Activated CD8-positive, alpha-beta memory T cell treated with anti-CD3 and anti-CD28 coated beads, Interleukin-2, amount 10 ng/mL, durations not matched to agents 7 days and 5 days (primary cell): ENCODE measurements at regions not wholly inside any gene's neighbourhood (a gene's known extent, or its start where the extent isn't known, plus 50 kb on each side); places are given as distances from the start of the nearest gene placed in this dataset.

Experiments used
- ATAC-seq: fragments of 150-1000 bp; cut with Tn5 transposase; one replicate; pipeline ENCODE4 v1.10.0; 2021; ENCODE audit warnings: moderate library complexity
- CTCF ChIA-PET: fragments of 350-600 bp; sonication (Branson Sonifier 250); formaldehyde crosslinking; loops from one replicate; lab custom pipeline; 2021; ENCODE audit warnings: antibody characterized with exemption; lab: Charles Lee
- DNase-seq: peaks from one replicate; pipeline ENCODE4 v3.0.0-alpha.2; 2020
- H3K27ac Mint-ChIP-seq: one replicate; pipeline ENCODE4 v1.8.0; 2021; ENCODE audit warnings: mild to moderate bottlenecking, mixed read lengths
- H3K27me3 Mint-ChIP-seq: one replicate; pipeline ENCODE4 v1.8.0; 2021; ENCODE audit warnings: mixed read lengths
- H3K36me3 Mint-ChIP-seq: one replicate; pipeline ENCODE4 v1.8.0; 2021; ENCODE audit warnings: mild to moderate bottlenecking, mixed read lengths
- H3K4me1 Mint-ChIP-seq: one replicate; pipeline ENCODE4 v1.8.0; 2021; ENCODE audit warnings: mixed read lengths
- H3K4me3 Mint-ChIP-seq: one replicate; pipeline ENCODE4 v1.8.0; 2021; ENCODE audit warnings: mild to moderate bottlenecking, moderate library complexity, mixed read lengths
- H3K9me3 Mint-ChIP-seq: one replicate; pipeline ENCODE4 v1.8.0; 2022; ENCODE audit warnings: low read depth, mixed read lengths

- ATAC-seq (no peak), DNase-seq (no peak)
- H3K4me3 Mint-ChIP-seq: no peak overlapping the region
- H3K4me1 Mint-ChIP-seq: no peaks in the 10 kb centered on the region
- H3K27ac Mint-ChIP-seq: no peak overlapping the region
- CTCF ChIA-PET: no interaction called here
- no peaks in the 10 kb centered on the region for H3K27me3 Mint-ChIP-seq
- H3K9me3 Mint-ChIP-seq: peaks cover 5% of the 10 kb centered on the region
- no peaks in the 10 kb centered on the region for H3K36me3 Mint-ChIP-seq
These were observed 232.5 kb upstream of the ZP4 start for GRCh38 chr1:238123201-238123600.

- Mint-ChIP-seq H3K9me3 (peaks cover 3% of the 10 kb centered on the region), H3K36me3 (no peaks in the 10 kb centered on the region), H3K27me3 (no peaks in the 10 kb centered on the region), H3K27ac (no peak overlapping the region), H3K4me3 (no peak overlapping the region), H3K4me1 (no peaks in the 10 kb centered on the region)
- no peak for ATAC-seq
- DNase-seq: no peak
- CTCF ChIA-PET: no interaction called here
These were observed 229.1 kb upstream of the ZP4 start for GRCh38 chr1:238119861-238120260.

GRCh38 chr1:238119060-238119459, 228.3 kb upstream of the ZP4 start:
- Mint-ChIP-seq H3K27me3 (no peaks in the 10 kb centered on the region), H3K36me3 (no peaks in the 10 kb centered on the region), H3K27ac (no peak overlapping the region), H3K4me3 (no peak overlapping the region), H3K9me3 (peaks cover 3% of the 10 kb centered on the region), H3K4me1 (no peaks in the 10 kb centered on the region)
- CTCF ChIA-PET: interaction anchor here (0.6 kb wide), 1 partner anchor 69 kb away, joined by 4 read pairs; no protein-coding TSS in a partner anchor
- DNase-seq (no peak), ATAC-seq (no peak)

GRCh38 chr1:238115852-238116251, 225.1 kb upstream of the ZP4 start:
- peaks cover 3% of the 10 kb centered on the region for H3K9me3 Mint-ChIP-seq
- H3K4me3 Mint-ChIP-seq: no peak overlapping the region
- no peak overlapping the region for H3K27ac Mint-ChIP-seq
- H3K27me3 Mint-ChIP-seq: no peaks in the 10 kb centered on the region
- no peaks in the 10 kb centered on the region for H3K36me3 Mint-ChIP-seq
- H3K4me1 Mint-ChIP-seq: no peaks in the 10 kb centered on the region
- DNase-seq (no peak), ATAC-seq (no peak)
- CTCF ChIA-PET: no interaction called here

- DNase-seq (no peak), ATAC-seq (no peak)
- Mint-ChIP-seq H3K9me3 (no peaks in the 10 kb centered on the region), H3K4me1 (no peaks in the 10 kb centered on the region), H3K4me3 (no peak overlapping the region), H3K27ac (no peak overlapping the region), H3K27me3 (no peaks in the 10 kb centered on the region), H3K36me3 (no peaks in the 10 kb centered on the region)
- CTCF ChIA-PET: no interaction called here
These were observed 222.4 kb upstream of the ZP4 start for GRCh38 chr1:238112952-238113621.

- no peak overlapping the region for H3K27ac Mint-ChIP-seq
- peaks cover 2% of the 10 kb centered on the region for H3K9me3 Mint-ChIP-seq
- H3K27me3 Mint-ChIP-seq: no peaks in the 10 kb centered on the region
- ATAC-seq: no peak
- H3K4me3 Mint-ChIP-seq: no peak overlapping the region
- H3K4me1 Mint-ChIP-seq: no peaks in the 10 kb centered on the region
- no peaks in the 10 kb centered on the region for H3K36me3 Mint-ChIP-seq
- CTCF ChIA-PET: no interaction called here
- DNase-seq: no peak
These were observed 220.8 kb upstream of the ZP4 start for GRCh38 chr1:238111516-238111915.

GRCh38 chr1:238111081-238111480, 220.4 kb upstream of the ZP4 start:
- Mint-ChIP-seq H3K27me3 (no peaks in the 10 kb centered on the region), H3K9me3 (peaks cover 2% of the 10 kb centered on the region), H3K27ac (no peak overlapping the region), H3K4me3 (no peak overlapping the region), H3K36me3 (no peaks in the 10 kb centered on the region), H3K4me1 (no peaks in the 10 kb centered on the region)
- ATAC-seq: no peak
- DNase-seq: no peak
- CTCF ChIA-PET: no interaction called here

GRCh38 chr1:238108417-238108816, 217.7 kb upstream of the ZP4 start:
- H3K27ac Mint-ChIP-seq: no peak overlapping the region
- ATAC-seq: no peak
- H3K9me3 Mint-ChIP-seq: peaks cover 2% of the 10 kb centered on the region
- no peaks in the 10 kb centered on the region for H3K36me3 Mint-ChIP-seq
- DNase-seq: no peak
- H3K4me1 Mint-ChIP-seq: no peaks in the 10 kb centered on the region
- no peak overlapping the region for H3K4me3 Mint-ChIP-seq
- CTCF ChIA-PET: no interaction called here
- H3K27me3 Mint-ChIP-seq: no peaks in the 10 kb centered on the region

- ATAC-seq: no peak
- no peak for DNase-seq
- H3K4me1 Mint-ChIP-seq: no peaks in the 10 kb centered on the region
- CTCF ChIA-PET: no interaction called here
- no peaks in the 10 kb centered on the region for H3K27me3 Mint-ChIP-seq
- H3K27ac Mint-ChIP-seq: no peak overlapping the region
- peaks cover 2% of the 10 kb centered on the region for H3K9me3 Mint-ChIP-seq
- no peaks in the 10 kb centered on the region for H3K36me3 Mint-ChIP-seq
- no peak overlapping the region for H3K4me3 Mint-ChIP-seq
These were observed 216.6 kb upstream of the ZP4 start for GRCh38 chr1:238107322-238107721.

GRCh38 chr1:238104752-238105151, 214.0 kb upstream of the ZP4 start:
- no peaks in the 10 kb centered on the region for H3K27me3 Mint-ChIP-seq
- ATAC-seq: no peak
- peaks cover 2% of the 10 kb centered on the region for H3K9me3 Mint-ChIP-seq
- no peaks in the 10 kb centered on the region for H3K4me1 Mint-ChIP-seq
- H3K27ac Mint-ChIP-seq: no peak overlapping the region
- H3K36me3 Mint-ChIP-seq: no peaks in the 10 kb centered on the region
- H3K4me3 Mint-ChIP-seq: no peak overlapping the region
- no peak for DNase-seq
- CTCF ChIA-PET: no interaction called here

GRCh38 chr1:238101923-238102322, 211.2 kb upstream of the ZP4 start:
- Mint-ChIP-seq H3K27me3 (no peaks in the 10 kb centered on the region), H3K36me3 (no peaks in the 10 kb centered on the region), H3K9me3 (peaks cover 5% of the 10 kb centered on the region), H3K4me3 (no peak overlapping the region), H3K4me1 (no peaks in the 10 kb centered on the region), H3K27ac (no peak overlapping the region)
- ATAC-seq (no peak), DNase-seq (no peak)
- CTCF ChIA-PET: no interaction called here

GRCh38 chr1:238099871-238100270, 209.1 kb upstream of the ZP4 start:
- no peak for ATAC-seq
- Mint-ChIP-seq H3K9me3 (peaks cover 5% of the 10 kb centered on the region), H3K27me3 (no peaks in the 10 kb centered on the region), H3K36me3 (no peaks in the 10 kb centered on the region), H3K4me3 (no peak overlapping the region), H3K4me1 (no peaks in the 10 kb centered on the region), H3K27ac (no peak overlapping the region)
- CTCF ChIA-PET: no interaction called here
- no peak for DNase-seq

- ATAC-seq: no peak
- H3K36me3 Mint-ChIP-seq: no peaks in the 10 kb centered on the region
- no peaks in the 10 kb centered on the region for H3K27me3 Mint-ChIP-seq
- H3K4me3 Mint-ChIP-seq: no peak overlapping the region
- peaks cover 2% of the 10 kb centered on the region for H3K9me3 Mint-ChIP-seq
- H3K27ac Mint-ChIP-seq: no peak overlapping the region
- no peaks in the 10 kb centered on the region for H3K4me1 Mint-ChIP-seq
- no peak for DNase-seq
- CTCF ChIA-PET: no interaction called here
These were observed 198.9 kb upstream of the ZP4 start for GRCh38 chr1:238089615-238090014.

GRCh38 chr1:238088560-238089290, 198.0 kb upstream of the ZP4 start:
- DNase-seq (no peak), ATAC-seq (no peak)
- Mint-ChIP-seq H3K27me3 (no peaks in the 10 kb centered on the region), H3K4me1 (no peaks in the 10 kb centered on the region), H3K36me3 (no peaks in the 10 kb centered on the region), H3K4me3 (no peak overlapping the region), H3K27ac (no peak overlapping the region), H3K9me3 (peaks cover 2% of the 10 kb centered on the region)
- CTCF ChIA-PET: no interaction called here
